GM12892 (cell line): ENCODE measurements at regions not wholly inside any gene's neighbourhood (a gene's known extent, or its start where the extent isn't known, plus 50 kb on each side); places are given as distances from the start of the nearest gene placed in this dataset.

Experiments used
- POLR2A ChIP-seq: IDR thresholded peaks from 2 replicates; pipeline ENCODE4 v1.6.1; 2011; ENCODE audit warnings: low read depth, low read length, control low read depth
- POLR2AphosphoS5 ChIP-seq: IDR thresholded peaks from 2 replicates; pipeline ENCODE4 v1.6.1; 2011; ENCODE audit warnings: low read depth, low read length, control low read depth

GRCh38 chr7:24469118-24469517 lies 104.1 kb upstream of the PALS2 start:
- no peak for TF ChIP-seq POLR2A
- TF ChIP-seq POLR2AphosphoS5, result no peak
